Brain microvascular endothelial cell (primary cell): ENCODE measurements at regions not wholly inside any gene's neighbourhood (a gene's known extent, or its start where the extent isn't known, plus 50 kb on each side); places are given as distances from the start of the nearest gene placed in this dataset.
"Not testable (repeated sequence)": the region's sequence is repeated elsewhere in the genome, so short reads cannot be mapped to it uniquely, and the experiment has no call there.

ENCODE experiments used
- DNase-seq: peaks from one replicate; pipeline ENCODE4 v3.0.0-alpha.2; 2020
- H3K27ac ChIP-seq: fragments of 250-450 bp; sonication (Bioruptor Pico); 2 replicates; pipeline ENCODE4 v1.5.1; 2020; ENCODE audit warnings: mild to moderate bottlenecking, moderate library complexity
- H3K27me3 ChIP-seq: fragments of 250-450 bp; sonication (Bioruptor Pico); replicated peaks from 2 replicates; pipeline ENCODE4 v1.5.1; 2020; ENCODE audit warnings: mild to moderate bottlenecking
- H3K36me3 ChIP-seq: fragments of 250-450 bp; sonication (Bioruptor Pico); replicated peaks from 2 replicates; pipeline ENCODE4 v1.5.1; 2020; ENCODE audit warnings: mild to moderate bottlenecking
- H3K4me3 ChIP-seq: 2 replicates; pipeline ENCODE4 v1.5.1; 2011; ENCODE audit warnings: low read depth, mild to moderate bottlenecking, control low read depth, low read length, moderate library complexity
- CTCF ChIP-seq: IDR thresholded peaks from 2 replicates; pipeline ENCODE4 v1.5.1; 2011; ENCODE audit warnings: low read depth, mild to moderate bottlenecking, moderate library complexity, low read length, control low read depth, inconsistent platforms; ENCODE audit errors: missing control alignments
- in situ Hi-C: cut with HindIII; loops from 2 replicates; pipeline ENCODE4 v1.10.0; 2017; ENCODE audit warnings: low sequenced_read_pairs, low pct_ligation_motif_present

DNA sequence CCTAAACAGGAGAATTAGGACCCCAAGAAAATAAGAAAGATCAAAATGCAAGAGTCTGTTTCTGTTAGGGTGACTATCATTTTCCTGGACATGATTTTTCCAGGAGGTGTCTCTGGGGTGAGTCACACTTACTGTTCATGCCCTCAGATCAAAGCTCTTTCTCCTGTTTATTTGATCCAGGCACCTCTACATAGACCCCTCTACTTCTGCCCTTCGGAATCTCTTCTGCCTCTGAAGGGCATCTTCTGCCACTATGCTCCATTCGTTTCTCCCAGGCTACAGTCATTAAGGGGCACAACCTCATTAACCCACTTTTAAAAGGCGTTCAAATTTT is 1328.0 kb downstream of the GATA3 start:
- Histone ChIP-seq H3K36me3 (no peaks in the 10 kb centered on the region), H3K27me3 (no peaks in the 10 kb centered on the region), H3K27ac (no peak overlapping the region), H3K4me3 (no peak overlapping the region)
- in situ Hi-C loops: no loop called here
- no peak for DNase-seq
- no peak for TF ChIP-seq CTCF

DNA sequence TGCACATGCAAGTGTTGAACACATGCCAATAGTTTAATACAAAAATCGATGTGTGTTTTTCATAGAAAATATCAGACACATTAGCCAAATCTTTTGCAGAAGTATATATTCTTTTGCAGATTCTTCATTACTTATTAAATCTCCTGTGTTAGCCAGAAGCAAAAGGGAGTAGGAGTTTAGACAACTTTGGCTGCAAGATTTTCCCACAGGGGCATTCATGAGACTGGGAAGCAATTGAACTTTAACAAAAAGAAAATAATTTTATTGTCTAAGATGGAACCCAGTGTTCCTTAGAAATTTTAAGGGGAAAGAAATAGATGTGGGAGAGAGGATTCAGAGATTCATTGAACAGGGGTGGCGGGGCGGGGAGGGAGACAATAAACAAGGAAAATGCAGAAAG is 1336.0 kb downstream of the GATA3 start:
- no peak overlapping the region for H3K27ac ChIP-seq
- no peak for DNase-seq
- in situ Hi-C loops: no loop called here
- TF ChIP-seq CTCF: no peak
- H3K4me3 ChIP-seq: no peak overlapping the region
- no peaks in the 10 kb centered on the region for H3K36me3 ChIP-seq
- H3K27me3 ChIP-seq: no peaks in the 10 kb centered on the region

- Histone ChIP-seq H3K27me3 (no peaks in the 10 kb centered on the region), H3K36me3 (no peaks in the 10 kb centered on the region), H3K27ac (no peak overlapping the region), H3K4me3 (no peak overlapping the region)
- in situ Hi-C loops: no loop called here
- DNase-seq: no peak
- TF ChIP-seq CTCF: no peak
Measured at GRCh38 chr10:9399275-9399983, 1344.9 kb downstream of the GATA3 start.

DNA sequence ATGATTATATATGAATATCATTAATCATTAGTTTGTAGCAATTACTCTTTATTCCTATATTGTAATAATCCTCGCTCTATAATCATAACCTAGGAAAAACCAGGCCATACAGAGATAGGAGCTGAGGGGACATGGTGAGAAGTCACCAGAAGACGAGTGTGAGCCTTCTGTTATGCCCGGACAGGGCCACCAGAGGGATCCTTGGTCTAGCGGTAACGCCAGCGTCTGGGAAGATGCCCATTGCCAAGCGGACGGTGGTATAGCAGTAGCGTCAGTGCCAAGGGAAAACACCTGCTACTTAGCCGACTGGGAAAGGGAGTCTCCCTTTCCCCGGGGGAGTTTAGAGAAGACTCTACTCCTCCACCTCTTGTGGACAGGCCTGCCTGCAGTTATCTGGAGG is 1347.6 kb downstream of the GATA3 start:
- in situ Hi-C loops, H3K27ac ChIP-seq, H3K4me3 ChIP-seq, DNase-seq, H3K27me3 ChIP-seq, H3K36me3 ChIP-seq: not testable (repeated sequence)

GRCh38 chr10:9402507-9403195 is 1348.2 kb downstream of the GATA3 start:
- H3K36me3 ChIP-seq, in situ Hi-C loops, DNase-seq, H3K4me3 ChIP-seq, H3K27ac ChIP-seq, H3K27me3 ChIP-seq: not testable (repeated sequence)

DNA sequence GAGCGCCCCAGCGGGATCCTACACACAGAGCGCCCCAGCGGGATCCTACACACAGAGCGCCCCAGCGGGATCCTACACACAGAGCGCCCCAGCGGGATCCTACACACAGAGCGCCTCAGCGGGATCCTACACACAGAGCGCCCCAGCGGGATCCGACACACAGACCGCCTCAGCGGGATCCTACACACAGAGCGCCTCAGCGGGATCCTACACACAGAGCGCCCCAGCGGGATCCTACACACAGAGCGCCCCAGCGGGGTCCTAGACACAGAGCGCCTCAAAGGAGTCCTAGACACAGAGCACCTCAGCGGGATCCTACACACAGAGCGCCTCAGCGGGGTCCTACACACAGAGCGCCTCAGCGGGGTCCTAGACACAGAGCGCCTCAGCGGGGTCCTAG is 1352.7 kb downstream of the GATA3 start:
- in situ Hi-C loops, H3K4me3 ChIP-seq, H3K27me3 ChIP-seq, H3K27ac ChIP-seq, DNase-seq, H3K36me3 ChIP-seq: not testable (repeated sequence)

- in situ Hi-C loops: no loop called here
- H3K36me3 ChIP-seq: no peaks in the 10 kb centered on the region
- no peak for DNase-seq
- no peaks in the 10 kb centered on the region for H3K27me3 ChIP-seq
- no peak for TF ChIP-seq CTCF
- H3K27ac ChIP-seq: no peak overlapping the region
- no peak overlapping the region for H3K4me3 ChIP-seq
Measured at GRCh38 chr10:9416331-9416730, 1361.8 kb downstream of the GATA3 start.
